ENCODE measurements at regions not wholly inside any gene's neighbourhood (a gene's known extent, or its start where the extent isn't known, plus 50 kb on each side); places are given as distances from the start of the nearest gene placed in this dataset.

- TF ChIP-seq, protein P1, sequence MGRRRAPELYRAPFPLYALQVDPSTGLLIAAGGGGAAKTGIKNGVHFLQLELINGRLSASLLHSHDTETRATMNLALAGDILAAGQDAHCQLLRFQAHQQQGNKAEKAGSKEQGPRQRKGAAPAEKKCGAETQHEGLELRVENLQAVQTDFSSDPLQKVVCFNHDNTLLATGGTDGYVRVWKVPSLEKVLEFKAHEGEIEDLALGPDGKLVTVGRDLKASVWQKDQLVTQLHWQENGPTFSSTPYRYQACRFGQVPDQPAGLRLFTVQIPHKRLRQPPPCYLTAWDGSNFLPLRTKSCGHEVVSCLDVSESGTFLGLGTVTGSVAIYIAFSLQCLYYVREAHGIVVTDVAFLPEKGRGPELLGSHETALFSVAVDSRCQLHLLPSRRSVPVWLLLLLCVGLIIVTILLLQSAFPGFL (CRISPR knock-in tag; IDR thresholded peaks at IDR 0.05; ENCODE audit: borderline replicate concordance), result no peak
- TF ChIP-seq, protein P2, sequence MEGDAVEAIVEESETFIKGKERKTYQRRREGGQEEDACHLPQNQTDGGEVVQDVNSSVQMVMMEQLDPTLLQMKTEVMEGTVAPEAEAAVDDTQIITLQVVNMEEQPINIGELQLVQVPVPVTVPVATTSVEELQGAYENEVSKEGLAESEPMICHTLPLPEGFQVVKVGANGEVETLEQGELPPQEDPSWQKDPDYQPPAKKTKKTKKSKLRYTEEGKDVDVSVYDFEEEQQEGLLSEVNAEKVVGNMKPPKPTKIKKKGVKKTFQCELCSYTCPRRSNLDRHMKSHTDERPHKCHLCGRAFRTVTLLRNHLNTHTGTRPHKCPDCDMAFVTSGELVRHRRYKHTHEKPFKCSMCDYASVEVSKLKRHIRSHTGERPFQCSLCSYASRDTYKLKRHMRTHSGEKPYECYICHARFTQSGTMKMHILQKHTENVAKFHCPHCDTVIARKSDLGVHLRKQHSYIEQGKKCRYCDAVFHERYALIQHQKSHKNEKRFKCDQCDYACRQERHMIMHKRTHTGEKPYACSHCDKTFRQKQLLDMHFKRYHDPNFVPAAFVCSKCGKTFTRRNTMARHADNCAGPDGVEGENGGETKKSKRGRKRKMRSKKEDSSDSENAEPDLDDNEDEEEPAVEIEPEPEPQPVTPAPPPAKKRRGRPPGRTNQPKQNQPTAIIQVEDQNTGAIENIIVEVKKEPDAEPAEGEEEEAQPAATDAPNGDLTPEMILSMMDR (IDR thresholded peaks at IDR 0.05), result no peak
- TF ChIP-seq E2F1 (CRISPR knock-in tag; IDR thresholded peaks at IDR 0.05), result no peak
- TF ChIP-seq, protein P3, sequence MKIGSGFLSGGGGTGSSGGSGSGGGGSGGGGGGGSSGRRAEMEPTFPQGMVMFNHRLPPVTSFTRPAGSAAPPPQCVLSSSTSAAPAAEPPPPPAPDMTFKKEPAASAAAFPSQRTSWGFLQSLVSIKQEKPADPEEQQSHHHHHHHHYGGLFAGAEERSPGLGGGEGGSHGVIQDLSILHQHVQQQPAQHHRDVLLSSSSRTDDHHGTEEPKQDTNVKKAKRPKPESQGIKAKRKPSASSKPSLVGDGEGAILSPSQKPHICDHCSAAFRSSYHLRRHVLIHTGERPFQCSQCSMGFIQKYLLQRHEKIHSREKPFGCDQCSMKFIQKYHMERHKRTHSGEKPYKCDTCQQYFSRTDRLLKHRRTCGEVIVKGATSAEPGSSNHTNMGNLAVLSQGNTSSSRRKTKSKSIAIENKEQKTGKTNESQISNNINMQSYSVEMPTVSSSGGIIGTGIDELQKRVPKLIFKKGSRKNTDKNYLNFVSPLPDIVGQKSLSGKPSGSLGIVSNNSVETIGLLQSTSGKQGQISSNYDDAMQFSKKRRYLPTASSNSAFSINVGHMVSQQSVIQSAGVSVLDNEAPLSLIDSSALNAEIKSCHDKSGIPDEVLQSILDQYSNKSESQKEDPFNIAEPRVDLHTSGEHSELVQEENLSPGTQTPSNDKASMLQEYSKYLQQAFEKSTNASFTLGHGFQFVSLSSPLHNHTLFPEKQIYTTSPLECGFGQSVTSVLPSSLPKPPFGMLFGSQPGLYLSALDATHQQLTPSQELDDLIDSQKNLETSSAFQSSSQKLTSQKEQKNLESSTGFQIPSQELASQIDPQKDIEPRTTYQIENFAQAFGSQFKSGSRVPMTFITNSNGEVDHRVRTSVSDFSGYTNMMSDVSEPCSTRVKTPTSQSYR (CRISPR knock-in tag; IDR thresholded peaks at IDR 0.05), result no peak
- TF ChIP-seq, protein P4, sequence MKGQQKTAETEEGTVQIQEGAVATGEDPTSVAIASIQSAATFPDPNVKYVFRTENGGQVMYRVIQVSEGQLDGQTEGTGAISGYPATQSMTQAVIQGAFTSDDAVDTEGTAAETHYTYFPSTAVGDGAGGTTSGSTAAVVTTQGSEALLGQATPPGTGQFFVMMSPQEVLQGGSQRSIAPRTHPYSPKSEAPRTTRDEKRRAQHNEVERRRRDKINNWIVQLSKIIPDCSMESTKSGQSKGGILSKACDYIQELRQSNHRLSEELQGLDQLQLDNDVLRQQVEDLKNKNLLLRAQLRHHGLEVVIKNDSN (CRISPR knock-in tag; IDR thresholded peaks at IDR 0.05), result no peak
- no peak for TF ChIP-seq IRF2 (CRISPR knock-in tag; IDR thresholded peaks at IDR 0.05; ENCODE audit: borderline replicate concordance, low read depth)
- no peak for TF ChIP-seq ATF3 (CRISPR knock-in tag; conservative IDR thresholded peaks at IDR 0.05)
- TF ChIP-seq FOXP1 (CRISPR knock-in tag; IDR thresholded peaks at IDR 0.05; ENCODE audit: borderline replicate concordance), result no peak
- no peak for TF ChIP-seq ZNF232 (CRISPR knock-in tag; IDR thresholded peaks at IDR 0.05)
- TF ChIP-seq USF2 (CRISPR knock-in tag; IDR thresholded peaks at IDR 0.05), result no peak
These were observed 505.3 kb downstream of the HAPSTR1 start for GRCh38 chr16:9596788-9597187.

Data from WTC11 (cell line).